Natural killer cell (primary cell): ENCODE measurements at regions not wholly inside any gene's neighbourhood (a gene's known extent, or its start where the extent isn't known, plus 50 kb on each side); places are given as distances from the start of the nearest gene placed in this dataset.

Experiments
- ATAC-seq, 3 donors: fragments of 150-1000 bp in 2 of 3; fragments of 200-7000 bp in 1 of 3; cut with Tn5 transposase; 1 replicate in 1 of 3; 2 replicates in 2 of 3; pipeline ENCODE4 v1.10.0; 2021; ENCODE audit warnings: mild to moderate bottlenecking in 2 of 3, moderate library complexity in 2 of 3
- DNase-seq, 2 donors: peaks; one replicate each; pipeline versions ENCODE4 v3.0.0 to v3.0.0-alpha.2; 2013 to 2021; ENCODE audit warnings: mixed read lengths in 1 of 2
- H3K27ac ChIP-seq: one replicate; pipeline ENCODE4 v1.5.1; 2013; ENCODE audit warnings: mild to moderate bottlenecking, low read length
- H3K27me3 ChIP-seq: one replicate; pipeline ENCODE4 v1.6.1; 2013; ENCODE audit warnings: low read length; ENCODE audit not compliant: control insufficient read depth, insufficient read depth
- H3K36me3 ChIP-seq: one replicate; pipeline ENCODE4 v1.6.1; 2013; ENCODE audit warnings: low read length; ENCODE audit not compliant: control insufficient read depth, insufficient read depth
- H3K4me1 ChIP-seq: one replicate; pipeline ENCODE4 v1.6.1; 2013; ENCODE audit warnings: low read length; ENCODE audit not compliant: control insufficient read depth, insufficient read depth
- H3K4me3 ChIP-seq: one replicate; pipeline ENCODE4 v1.5.1; 2013; ENCODE audit warnings: low read length
- H3K9me3 ChIP-seq: one replicate; pipeline ENCODE4 v1.6.1; 2013; ENCODE audit warnings: low read length; ENCODE audit not compliant: control insufficient read depth, insufficient read depth
- H3K27ac Mint-ChIP-seq, 2 donors: one replicate each; pipeline ENCODE4 v1.8.0; 2022; ENCODE audit warnings: mild to moderate bottlenecking in 2 of 2, mixed read lengths in 2 of 2, moderate library complexity in 1 of 2
- H3K27me3 Mint-ChIP-seq, 2 donors: one replicate each; pipeline ENCODE4 v1.8.0; 2022; ENCODE audit warnings: low read depth in 2 of 2, mixed read lengths in 2 of 2
- H3K36me3 Mint-ChIP-seq: one replicate; pipeline ENCODE4 v1.8.0; 2022; ENCODE audit warnings: mixed read lengths
- H3K4me1 Mint-ChIP-seq, 2 donors: one replicate each; pipeline ENCODE4 v1.8.0; 2022; ENCODE audit warnings: mixed read lengths in 2 of 2
- H3K4me3 Mint-ChIP-seq: one replicate; pipeline ENCODE4 v1.8.0; 2022; ENCODE audit warnings: mild to moderate bottlenecking, moderate library complexity, mixed read lengths
- H3K9me3 Mint-ChIP-seq, 2 donors: one replicate each; pipeline ENCODE4 v1.8.0; 2022; ENCODE audit warnings: mixed read lengths in 2 of 2
- WGBS: methylation state at CpG from one replicate; pipeline ENCODE4 v1.1.7; 2013; ENCODE audit warnings: missing lambda C conversion rate; ENCODE audit not compliant: insufficient coverage; 5-methylcytosine and 5-hydroxymethylcytosine counted together
- intact Hi-C: fragments of 100-400 bp; cut with micrococcal nuclease; formaldehyde crosslinking; loops from one replicate; pipeline ENCODE4 v1.14.2; 2022
- TF ChIP-seq, protein P1 (sequence below): fragments of 200-600 bp; IDR thresholded peaks from one replicate; pipeline ENCODE4 v1.8.0; 2022; ENCODE audit warnings: antibody characterized with exemption

- TF ChIP-seq, protein P1, sequence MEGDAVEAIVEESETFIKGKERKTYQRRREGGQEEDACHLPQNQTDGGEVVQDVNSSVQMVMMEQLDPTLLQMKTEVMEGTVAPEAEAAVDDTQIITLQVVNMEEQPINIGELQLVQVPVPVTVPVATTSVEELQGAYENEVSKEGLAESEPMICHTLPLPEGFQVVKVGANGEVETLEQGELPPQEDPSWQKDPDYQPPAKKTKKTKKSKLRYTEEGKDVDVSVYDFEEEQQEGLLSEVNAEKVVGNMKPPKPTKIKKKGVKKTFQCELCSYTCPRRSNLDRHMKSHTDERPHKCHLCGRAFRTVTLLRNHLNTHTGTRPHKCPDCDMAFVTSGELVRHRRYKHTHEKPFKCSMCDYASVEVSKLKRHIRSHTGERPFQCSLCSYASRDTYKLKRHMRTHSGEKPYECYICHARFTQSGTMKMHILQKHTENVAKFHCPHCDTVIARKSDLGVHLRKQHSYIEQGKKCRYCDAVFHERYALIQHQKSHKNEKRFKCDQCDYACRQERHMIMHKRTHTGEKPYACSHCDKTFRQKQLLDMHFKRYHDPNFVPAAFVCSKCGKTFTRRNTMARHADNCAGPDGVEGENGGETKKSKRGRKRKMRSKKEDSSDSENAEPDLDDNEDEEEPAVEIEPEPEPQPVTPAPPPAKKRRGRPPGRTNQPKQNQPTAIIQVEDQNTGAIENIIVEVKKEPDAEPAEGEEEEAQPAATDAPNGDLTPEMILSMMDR = no peak
- ATAC-seq (no peak), DNase-seq (no peak)
- Histone ChIP-seq H3K27me3 (no peaks in the 10 kb centered on the region), H3K4me3 (no peak overlapping the region), H3K27ac (no peak overlapping the region), H3K9me3 (no peaks in the 10 kb centered on the region), H3K36me3 (no peaks in the 10 kb centered on the region), H3K4me1 (no peaks in the 10 kb centered on the region)
- H3K9me3 Mint-ChIP-seq = peaks cover 4 to 15% of the 10 kb centered on the region in 2 donors
- intact Hi-C loops = no loop called here
- WGBS = 60% methylated on average over 1 of the region's 1 CpG
- H3K4me3 Mint-ChIP-seq = no peak overlapping the region
- no peaks in the 10 kb centered on the region for H3K4me1 Mint-ChIP-seq
- no peaks in the 10 kb centered on the region for H3K27me3 Mint-ChIP-seq
- H3K36me3 Mint-ChIP-seq = peaks cover 7% of the 10 kb centered on the region
- no peak overlapping the region for H3K27ac Mint-ChIP-seq
Observed at GRCh38 chr15:46151786-46152185, 517.0 kb downstream of the SQOR start.

- no peak overlapping the region for H3K4me3 Mint-ChIP-seq
- H3K4me1 ChIP-seq = no peaks in the 10 kb centered on the region
- no peaks in the 10 kb centered on the region for H3K27me3 Mint-ChIP-seq
- intact Hi-C loops = no loop called here
- no peaks in the 10 kb centered on the region for H3K9me3 ChIP-seq
- H3K27me3 ChIP-seq = no peaks in the 10 kb centered on the region
- H3K4me1 Mint-ChIP-seq = no peaks in the 10 kb centered on the region
- H3K36me3 ChIP-seq = no peaks in the 10 kb centered on the region
- ATAC-seq (no peak), DNase-seq (no peak)
- 60% methylated on average over 1 of the region's 1 CpG for WGBS
- H3K27ac ChIP-seq = no peak overlapping the region
- H3K4me3 ChIP-seq = no peak overlapping the region
- H3K9me3 Mint-ChIP-seq = peaks cover 16 to 20% of the 10 kb centered on the region in 2 donors
- TF ChIP-seq, protein P1 = no peak
- no peaks in the 10 kb centered on the region for H3K36me3 Mint-ChIP-seq
- H3K27ac Mint-ChIP-seq = no peak overlapping the region
Observed at GRCh38 chr15:46166750-46167149, 531.9 kb downstream of the SQOR start.

DNA sequence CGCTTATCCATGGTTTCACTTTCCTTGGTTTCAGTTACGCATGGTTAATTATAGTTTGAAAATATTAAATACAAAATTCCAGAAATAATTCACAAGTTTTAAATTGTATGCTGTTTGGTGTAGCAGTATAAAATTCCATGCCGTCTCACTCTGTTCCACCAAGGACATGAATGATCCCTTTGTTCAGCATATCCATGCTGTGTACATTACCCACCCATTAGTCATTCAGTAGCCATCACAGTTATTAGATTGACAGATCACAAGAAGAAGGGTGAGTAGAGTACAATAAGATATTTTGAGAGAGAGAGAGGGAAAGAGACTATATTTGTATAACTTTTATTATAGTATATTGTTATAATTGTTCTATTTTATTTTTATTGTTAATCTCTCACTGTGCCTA, 535.5 kb downstream of the SQOR start:
- intact Hi-C loops = no loop called here
- TF ChIP-seq, protein P1 = no peak
- H3K27ac ChIP-seq = no peak overlapping the region
- no peaks in the 10 kb centered on the region for H3K4me1 Mint-ChIP-seq
- H3K9me3 Mint-ChIP-seq = peaks cover 15 to 17% of the 10 kb centered on the region in 2 donors
- ATAC-seq (no peak), DNase-seq (no peak)
- H3K4me3 ChIP-seq = no peak overlapping the region
- no peaks in the 10 kb centered on the region for H3K4me1 ChIP-seq
- no peaks in the 10 kb centered on the region for H3K27me3 ChIP-seq
- H3K4me3 Mint-ChIP-seq = no peak overlapping the region
- no peak overlapping the region for H3K27ac Mint-ChIP-seq
- no CpG with 5 or more reads among the region's 3 CpGs for WGBS
- H3K9me3 ChIP-seq = no peaks in the 10 kb centered on the region
- H3K36me3 ChIP-seq = no peaks in the 10 kb centered on the region
- H3K36me3 Mint-ChIP-seq = no peaks in the 10 kb centered on the region
- no peaks in the 10 kb centered on the region for H3K27me3 Mint-ChIP-seq

DNA sequence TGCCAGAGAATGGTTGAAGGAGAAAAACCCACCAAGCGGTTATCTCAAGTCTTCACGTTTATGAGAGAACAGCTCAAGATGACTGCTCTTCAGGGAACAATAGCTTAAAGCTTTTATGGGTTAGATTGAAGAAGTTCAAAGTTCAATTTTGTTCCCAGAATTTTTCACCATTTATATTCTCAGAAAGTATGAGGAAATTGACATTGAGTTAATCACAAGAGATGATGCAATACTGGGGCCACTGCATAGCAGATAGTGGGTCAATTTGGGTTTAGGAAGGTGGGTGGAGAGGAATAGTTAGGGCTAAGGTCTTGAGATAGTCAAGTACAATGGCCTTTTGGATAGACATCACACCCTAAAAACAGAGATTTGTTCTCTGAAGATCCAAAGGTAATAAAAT, 539.3 kb downstream of the SQOR start:
- 100% methylated on average over 2 of the region's 2 CpGs for WGBS
- no peaks in the 10 kb centered on the region for H3K36me3 Mint-ChIP-seq

More for the DNA sequence above, 539.3 kb downstream of the SQOR start:
- peaks cover 5 to 20% of the 10 kb centered on the region in 2 donors for H3K9me3 Mint-ChIP-seq
- Histone ChIP-seq H3K36me3 (no peaks in the 10 kb centered on the region), H3K27ac (no peak overlapping the region), H3K9me3 (no peaks in the 10 kb centered on the region), H3K4me3 (no peak overlapping the region), H3K27me3 (no peaks in the 10 kb centered on the region), H3K4me1 (no peaks in the 10 kb centered on the region)
- intact Hi-C loops = no loop called here
- no peak for DNase-seq
- H3K4me3 Mint-ChIP-seq = no peak overlapping the region
- H3K27ac Mint-ChIP-seq = no peak overlapping the region
- no peaks in the 10 kb centered on the region for H3K27me3 Mint-ChIP-seq
- H3K4me1 Mint-ChIP-seq = no peaks in the 10 kb centered on the region
- TF ChIP-seq, protein P1 = no peak
- ATAC-seq = no peak
